ENCODE measurements at regions not wholly inside any gene's neighbourhood (a gene's known extent, or its start where the extent isn't known, plus 50 kb on each side); places are given as distances from the start of the nearest gene placed in this dataset.
A peak's percentile ranks its signal among the peaks of the same experiment; 100 is the strongest.

DNA sequence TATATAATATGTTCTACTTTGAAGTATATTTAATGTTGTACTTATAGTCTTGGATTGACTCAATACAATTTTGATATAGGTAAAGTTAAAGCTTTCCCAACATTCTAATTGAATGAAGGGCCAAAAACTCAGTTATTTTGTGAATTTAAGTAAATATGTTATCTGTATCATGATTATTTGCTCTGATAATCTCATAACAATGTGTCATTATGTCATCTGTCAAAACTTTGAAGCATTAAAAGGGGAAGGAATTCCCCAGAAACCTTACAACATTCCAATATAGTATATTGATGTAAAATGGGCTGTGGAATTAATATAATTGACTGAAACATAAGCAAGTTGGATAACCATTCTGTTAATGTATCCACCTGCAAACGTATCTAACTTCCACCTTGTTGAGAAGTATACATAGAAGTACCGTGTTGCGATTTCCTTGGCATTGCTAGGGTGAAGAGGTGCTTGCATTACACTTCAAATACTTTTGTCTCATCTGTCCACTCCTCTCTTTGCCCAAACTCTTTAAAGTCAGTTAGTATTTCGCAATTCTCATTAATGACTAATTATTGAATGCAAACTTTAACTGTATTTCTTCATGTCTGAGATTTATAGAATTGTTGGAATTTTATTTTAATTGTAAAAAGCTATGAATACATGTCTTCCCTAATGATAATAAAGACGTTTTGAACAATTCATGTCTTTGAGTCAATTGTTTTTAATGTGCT lies 1982.1 kb upstream of the ADGRL3 start:
- H3K4me3 ChIP-seq (ENCODE audit: low read depth, poor library complexity, severe bottlenecking) = no peak overlapping the region
- DNase-seq (ENCODE audit: low spot score in 2 of 2) = no peak
- WGBS, 2 donors = 76% methylated on average over 5 of the region's 5 CpGs
- no peak for TF ChIP-seq POLR2A (IDR thresholded peaks at IDR 0.05)
- TF ChIP-seq, protein P1, sequence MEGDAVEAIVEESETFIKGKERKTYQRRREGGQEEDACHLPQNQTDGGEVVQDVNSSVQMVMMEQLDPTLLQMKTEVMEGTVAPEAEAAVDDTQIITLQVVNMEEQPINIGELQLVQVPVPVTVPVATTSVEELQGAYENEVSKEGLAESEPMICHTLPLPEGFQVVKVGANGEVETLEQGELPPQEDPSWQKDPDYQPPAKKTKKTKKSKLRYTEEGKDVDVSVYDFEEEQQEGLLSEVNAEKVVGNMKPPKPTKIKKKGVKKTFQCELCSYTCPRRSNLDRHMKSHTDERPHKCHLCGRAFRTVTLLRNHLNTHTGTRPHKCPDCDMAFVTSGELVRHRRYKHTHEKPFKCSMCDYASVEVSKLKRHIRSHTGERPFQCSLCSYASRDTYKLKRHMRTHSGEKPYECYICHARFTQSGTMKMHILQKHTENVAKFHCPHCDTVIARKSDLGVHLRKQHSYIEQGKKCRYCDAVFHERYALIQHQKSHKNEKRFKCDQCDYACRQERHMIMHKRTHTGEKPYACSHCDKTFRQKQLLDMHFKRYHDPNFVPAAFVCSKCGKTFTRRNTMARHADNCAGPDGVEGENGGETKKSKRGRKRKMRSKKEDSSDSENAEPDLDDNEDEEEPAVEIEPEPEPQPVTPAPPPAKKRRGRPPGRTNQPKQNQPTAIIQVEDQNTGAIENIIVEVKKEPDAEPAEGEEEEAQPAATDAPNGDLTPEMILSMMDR (IDR thresholded peaks at IDR 0.05) = no peak
- intact Hi-C loops (cut with DNase I; ENCODE audit: low total_unique reads) = no loop called here

DNA sequence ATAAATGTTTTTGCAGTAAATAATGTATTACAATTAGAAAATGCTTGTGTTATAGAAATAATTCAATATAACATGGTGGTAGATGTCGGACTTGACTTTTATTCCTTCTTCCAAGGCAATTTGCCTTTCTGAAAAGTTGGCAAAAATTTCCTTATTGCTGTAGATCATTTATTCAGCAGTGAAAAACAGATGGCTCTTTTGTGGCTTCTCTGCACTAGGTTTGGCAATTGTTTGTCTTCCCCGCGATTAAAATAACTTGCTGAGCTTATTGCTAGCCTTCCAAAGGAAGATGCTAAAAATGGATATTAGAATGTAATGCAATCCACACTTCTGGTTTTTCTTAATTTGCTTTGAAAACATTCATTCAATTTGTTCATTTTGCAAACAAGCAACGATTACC lies 1977.9 kb upstream of the ADGRL3 start:
- TF ChIP-seq, protein P1 (IDR thresholded peaks at IDR 0.05) = no peak
- TF ChIP-seq POLR2A (IDR thresholded peaks at IDR 0.05) = no peak
- WGBS, 2 donors = 51 to 55% methylated on average over 4 of the region's 4 CpGs
- no peak overlapping the region for H3K4me3 ChIP-seq (ENCODE audit: low read depth, poor library complexity, severe bottlenecking)
- intact Hi-C loops (cut with DNase I; ENCODE audit: low total_unique reads) = no loop called here
- no peak for DNase-seq (ENCODE audit: low spot score in 2 of 2)

DNA sequence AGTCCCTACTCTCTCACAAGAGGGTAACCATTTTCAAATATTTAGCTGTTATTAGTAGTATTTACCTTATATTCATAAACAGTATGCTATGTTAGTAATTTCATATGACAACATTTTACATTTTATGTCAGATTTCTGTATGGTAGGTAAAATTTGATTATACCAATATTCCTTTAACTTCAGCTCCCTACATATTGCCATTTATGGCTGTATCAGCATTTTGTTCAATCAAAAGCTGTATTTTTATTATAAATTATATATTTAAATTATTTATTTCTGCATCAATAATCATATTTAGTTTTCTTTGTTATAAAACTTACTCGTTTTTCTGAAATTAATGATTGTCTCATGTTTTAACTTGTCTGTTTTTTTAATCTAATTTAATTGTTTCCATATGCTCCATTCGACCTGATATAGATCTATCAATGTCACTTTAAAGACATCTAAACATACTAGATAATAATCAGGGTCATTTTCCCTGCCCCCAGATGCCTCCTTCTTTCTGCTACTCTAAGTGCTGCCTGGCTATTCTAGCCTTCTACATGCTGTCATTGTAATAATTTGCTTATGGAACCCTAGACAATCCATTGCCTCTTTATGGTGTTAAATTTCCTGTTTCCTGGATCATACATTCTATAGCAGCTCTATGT lies 1976.7 kb upstream of the ADGRL3 start:
- no peak for TF ChIP-seq POLR2A (IDR thresholded peaks at IDR 0.05)
- TF ChIP-seq, protein P1 (IDR thresholded peaks at IDR 0.05) = no peak
- no peak overlapping the region for H3K4me3 ChIP-seq (ENCODE audit: low read depth, poor library complexity, severe bottlenecking)
- intact Hi-C loops (cut with DNase I; ENCODE audit: low total_unique reads) = no loop called here
- WGBS, 2 donors = 29 to 32% methylated on average over 2 of the region's 2 CpGs
- no peak for DNase-seq (ENCODE audit: low spot score in 2 of 2)

DNA sequence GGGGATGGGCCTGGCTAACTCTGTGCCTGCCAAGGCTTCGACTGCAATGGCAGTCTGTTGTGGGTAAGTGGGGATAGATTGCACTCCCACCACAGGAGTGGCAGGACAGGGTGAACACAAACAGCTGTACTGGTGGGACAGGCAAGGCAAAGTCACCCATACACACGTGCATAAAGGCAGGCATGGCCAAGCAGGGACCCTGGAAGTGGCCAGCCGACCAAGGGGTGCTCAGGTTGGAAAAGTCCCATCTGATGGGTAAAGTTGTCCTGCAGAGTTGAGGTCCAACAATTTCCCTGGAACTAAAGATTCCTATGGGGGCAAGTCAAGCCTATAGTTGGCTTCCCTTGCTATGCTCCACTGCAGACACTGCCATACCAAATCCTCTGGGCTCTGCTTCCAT lies 1961.9 kb upstream of the ADGRL3 start:
- intact Hi-C loops (cut with DNase I; ENCODE audit: low total_unique reads) = no loop called here
- DNase-seq (ENCODE audit: low spot score in 2 of 2) = peak in 1 of 2 donors; percentile 72
- no peak for TF ChIP-seq POLR2A (IDR thresholded peaks at IDR 0.05)
- TF ChIP-seq, protein P1 (IDR thresholded peaks at IDR 0.05) = no peak
- 62 to 80% methylated on average over 3 of the region's 3 CpGs for WGBS, 2 donors
- H3K4me3 ChIP-seq (ENCODE audit: low read depth, poor library complexity, severe bottlenecking) = no peak overlapping the region

DNA sequence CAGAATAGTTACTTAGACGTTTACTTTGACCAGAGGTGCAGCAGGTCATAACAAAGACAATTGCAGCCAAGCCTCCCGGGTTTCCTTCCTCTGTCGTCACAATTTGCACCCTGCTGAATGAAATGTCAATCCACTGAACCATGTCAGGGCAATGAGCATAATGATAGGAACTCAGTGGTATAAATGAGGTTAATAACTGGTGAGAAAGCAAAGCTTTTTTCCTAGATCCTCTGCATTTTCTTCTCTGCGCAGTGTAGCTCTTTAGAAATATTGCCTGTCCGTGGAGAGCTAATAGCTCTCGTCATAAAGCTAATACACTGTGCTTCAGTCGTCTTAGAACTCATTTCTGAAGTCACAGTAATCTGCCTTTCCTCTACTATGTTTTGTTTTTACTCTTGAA lies 1960.1 kb upstream of the ADGRL3 start:
- TF ChIP-seq, protein P1 (IDR thresholded peaks at IDR 0.05) = no peak
- no peak for TF ChIP-seq POLR2A (IDR thresholded peaks at IDR 0.05)
- intact Hi-C loops (cut with DNase I; ENCODE audit: low total_unique reads) = no loop called here
- 35 to 40% methylated on average over 7 of the region's 7 CpGs for WGBS, 2 donors
- H3K4me3 ChIP-seq (ENCODE audit: low read depth, poor library complexity, severe bottlenecking) = no peak overlapping the region
- no peak for DNase-seq (ENCODE audit: low spot score in 2 of 2)

Data from lower leg skin (tissue), 4 donors.